Anterior cingulate cortex (tissue), 58 donors: ENCODE measurements at regions not wholly inside any gene's neighbourhood (a gene's known extent, or its start where the extent isn't known, plus 50 kb on each side); places are given as distances from the start of the nearest gene placed in this dataset.
A peak's percentile ranks its signal among the peaks of the same experiment; 100 is the strongest.

Experiments
- DNase-seq, 58 donors: peaks; one replicate each; lab custom pipeline; 2025; lab: John Stamatoyannopoulos, UW

GRCh38 chr7:123401295-123401694, 133.1 kb downstream of the IQUB start:
- no peak for DNase-seq

DNA sequence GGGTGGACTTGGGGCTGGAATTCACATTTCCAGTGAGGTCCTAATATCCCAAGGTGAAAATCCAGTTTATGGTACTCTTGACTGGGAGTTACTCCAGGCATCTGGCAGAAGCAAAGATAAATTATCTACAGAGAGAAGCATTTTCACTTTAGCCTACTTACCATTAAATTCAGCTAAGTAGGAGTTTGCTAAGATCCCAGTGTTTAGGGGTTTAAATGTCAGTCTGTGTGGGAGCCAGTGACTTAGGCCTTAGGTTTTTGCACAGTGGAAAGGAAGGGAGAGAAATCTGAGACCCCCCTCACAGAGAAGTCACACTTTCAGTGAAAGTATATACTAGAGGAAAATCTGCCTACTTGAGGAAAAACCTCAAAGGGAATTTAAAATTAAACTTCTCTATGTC, 134.2 kb downstream of the IQUB start:
- no peak for DNase-seq

- peak in 2 of 58 donors; percentile 6 to 35 for DNase-seq
Observed at GRCh38 chr7:123398921-123399320, 135.5 kb downstream of the IQUB start.

- peak in 2 of 58 donors; percentile 14 to 29 for DNase-seq
Observed at GRCh38 chr7:123397746-123398338, 136.6 kb downstream of the IQUB start.

- DNase-seq, result no peak
Observed at GRCh38 chr7:123393623-123394022, 140.8 kb downstream of the IQUB start.

DNA sequence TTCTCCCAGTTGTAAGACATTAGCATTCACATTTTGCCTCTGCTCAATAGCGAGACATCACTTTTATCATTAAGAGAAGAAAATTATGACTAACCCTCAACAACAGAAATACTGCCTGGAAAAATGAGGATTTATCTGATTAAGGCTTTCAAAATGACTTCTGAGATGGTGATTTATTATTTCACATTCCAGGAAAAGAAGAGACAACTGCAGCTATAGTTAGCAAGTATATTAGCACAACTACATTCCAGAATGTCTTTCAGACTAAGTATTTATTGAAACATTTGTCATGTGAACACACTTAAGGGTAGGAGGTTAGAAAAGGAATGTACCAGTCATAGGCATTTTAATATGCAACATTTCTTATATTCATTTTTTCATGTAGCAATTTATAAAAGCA, 162.0 kb downstream of the IQUB start:
- no peak for DNase-seq

DNA sequence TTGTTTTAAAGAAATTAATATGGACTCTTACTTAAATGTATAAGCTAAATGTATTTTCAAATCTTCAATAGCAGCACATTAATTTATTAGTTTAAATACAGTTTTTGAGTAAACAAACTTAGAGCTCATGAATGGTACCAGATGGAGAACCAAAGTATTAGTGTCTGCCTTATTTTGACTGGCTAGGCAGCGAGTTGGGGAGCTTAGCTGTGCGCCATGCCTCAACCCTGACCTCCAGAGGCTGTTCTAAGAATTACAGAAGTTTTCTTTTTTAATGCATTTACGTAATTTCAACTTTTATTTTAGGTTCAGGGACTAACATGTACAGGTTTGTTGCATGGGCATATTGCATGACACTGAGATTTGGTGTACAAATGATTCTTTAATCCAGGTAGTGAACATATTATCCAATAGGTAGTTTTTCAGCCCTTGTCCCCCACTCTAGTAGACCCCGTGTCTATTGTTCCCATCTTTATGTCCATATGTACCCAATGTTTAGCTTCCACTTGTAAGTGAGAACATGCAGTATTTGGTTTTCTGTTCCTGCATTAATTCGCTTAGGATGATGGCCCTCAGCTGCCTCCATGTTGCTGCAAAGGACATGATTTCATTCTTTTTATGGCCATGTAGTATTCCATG, 166.8 kb downstream of the IQUB start:
- DNase-seq, result no peak

DNA sequence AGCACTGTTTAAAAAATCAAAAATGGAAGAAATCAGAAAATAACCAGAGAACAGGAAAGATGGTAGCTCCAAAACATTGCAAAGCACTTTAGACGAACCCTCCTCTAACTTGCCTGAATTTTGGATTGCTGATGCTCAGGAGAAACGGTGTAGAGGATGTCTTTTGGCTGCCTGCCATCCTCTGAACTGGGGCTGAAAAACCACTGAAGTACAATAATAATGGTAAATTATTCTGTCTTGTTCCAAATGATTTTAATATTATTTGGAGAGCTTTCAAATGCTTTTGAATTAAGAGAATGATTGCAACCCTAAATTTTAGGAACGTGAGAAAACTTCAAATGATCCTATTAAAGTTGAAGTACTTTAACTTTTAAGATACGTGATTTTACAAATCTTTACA, 167.3 kb upstream of the SLC13A1 start:
- no peak for DNase-seq

DNA sequence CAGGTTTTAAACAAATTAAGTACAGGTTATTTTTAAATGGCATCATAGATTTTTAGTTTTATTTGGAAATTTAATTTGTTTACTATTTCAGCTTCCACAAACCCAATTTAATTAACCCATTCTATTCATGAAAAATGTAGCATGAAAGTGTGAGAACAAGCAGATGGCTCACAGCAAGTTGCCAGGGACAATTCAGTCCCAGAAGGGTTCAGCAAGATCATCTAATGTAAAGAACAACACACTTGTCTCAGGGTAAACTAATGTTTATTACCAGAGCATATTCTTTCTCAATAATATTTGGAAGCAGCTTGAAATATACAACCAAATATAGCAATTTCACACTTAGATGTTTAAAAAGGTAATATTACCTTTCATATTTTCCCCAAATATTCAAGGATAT, 166.9 kb upstream of the SLC13A1 start:
- DNase-seq, result no peak

GRCh38 chr7:123360631-123361030, 160.9 kb upstream of the SLC13A1 start:
- no peak for DNase-seq

DNA sequence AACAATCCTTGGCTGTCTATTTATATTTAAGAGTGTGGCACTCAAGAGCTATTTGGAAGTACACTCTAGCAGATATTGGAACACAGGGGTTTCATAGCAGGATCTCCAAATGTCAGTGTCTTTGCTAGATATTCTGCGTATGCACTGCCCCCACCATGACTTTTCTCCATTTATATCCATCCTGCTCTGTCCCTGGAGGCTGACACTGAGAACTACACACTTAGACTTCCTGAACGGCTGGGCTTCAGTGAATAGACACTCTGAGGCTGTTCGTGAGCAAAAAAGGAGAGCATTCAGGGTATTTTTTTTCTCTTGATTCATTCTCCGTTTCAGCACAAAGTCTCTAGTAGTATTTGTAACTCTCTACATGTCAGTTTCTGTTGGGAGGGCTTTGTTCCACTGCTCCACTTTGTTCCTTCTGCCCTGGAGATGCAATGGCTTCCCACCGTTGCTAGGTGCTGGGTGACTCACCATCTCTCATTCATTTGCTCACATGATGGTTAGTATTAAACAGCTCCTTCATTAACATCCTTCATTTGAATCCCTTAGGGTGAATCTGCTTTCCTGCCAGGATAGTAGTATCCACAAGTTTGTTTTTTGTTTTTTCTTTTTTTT, 155.9 kb upstream of the SLC13A1 start:
- peak in 12 of 58 donors; percentile 2 to 42 (median 24) for DNase-seq

GRCh38 chr7:123352973-123353372, 153.2 kb upstream of the SLC13A1 start:
- DNase-seq, result no peak

GRCh38 chr7:123351516-123352505, 152.0 kb upstream of the SLC13A1 start:
- peak in 2 of 58 donors; percentile 0 to 12 for DNase-seq

- no peak for DNase-seq
Observed at GRCh38 chr7:123351027-123351426, 151.3 kb upstream of the SLC13A1 start.

GRCh38 chr7:123348690-123349089, 148.9 kb upstream of the SLC13A1 start:
- DNase-seq, result no peak

- DNase-seq, result peak in 8 of 58 donors; percentile 1 to 54 (median 24)
Observed at GRCh38 chr7:123346766-123347165, 147.0 kb upstream of the SLC13A1 start.

- DNase-seq, result no peak
Observed at GRCh38 chr7:123343611-123344010, 143.8 kb upstream of the SLC13A1 start.

GRCh38 chr7:123341102-123341501, 141.3 kb upstream of the SLC13A1 start:
- DNase-seq, result no peak

GRCh38 chr7:123338688-123339087, 138.9 kb upstream of the SLC13A1 start:
- DNase-seq, result no peak

GRCh38 chr7:123329988-123330643, 130.3 kb upstream of the SLC13A1 start:
- no peak for DNase-seq
